ENCODE measurements at regions not wholly inside any gene's neighbourhood (a gene's known extent, or its start where the extent isn't known, plus 50 kb on each side); places are given as distances from the start of the nearest gene placed in this dataset.
"Not testable (repeated sequence)": the region's sequence is repeated elsewhere in the genome, so short reads cannot be mapped to it uniquely, and the experiment has no call there.

DNA sequence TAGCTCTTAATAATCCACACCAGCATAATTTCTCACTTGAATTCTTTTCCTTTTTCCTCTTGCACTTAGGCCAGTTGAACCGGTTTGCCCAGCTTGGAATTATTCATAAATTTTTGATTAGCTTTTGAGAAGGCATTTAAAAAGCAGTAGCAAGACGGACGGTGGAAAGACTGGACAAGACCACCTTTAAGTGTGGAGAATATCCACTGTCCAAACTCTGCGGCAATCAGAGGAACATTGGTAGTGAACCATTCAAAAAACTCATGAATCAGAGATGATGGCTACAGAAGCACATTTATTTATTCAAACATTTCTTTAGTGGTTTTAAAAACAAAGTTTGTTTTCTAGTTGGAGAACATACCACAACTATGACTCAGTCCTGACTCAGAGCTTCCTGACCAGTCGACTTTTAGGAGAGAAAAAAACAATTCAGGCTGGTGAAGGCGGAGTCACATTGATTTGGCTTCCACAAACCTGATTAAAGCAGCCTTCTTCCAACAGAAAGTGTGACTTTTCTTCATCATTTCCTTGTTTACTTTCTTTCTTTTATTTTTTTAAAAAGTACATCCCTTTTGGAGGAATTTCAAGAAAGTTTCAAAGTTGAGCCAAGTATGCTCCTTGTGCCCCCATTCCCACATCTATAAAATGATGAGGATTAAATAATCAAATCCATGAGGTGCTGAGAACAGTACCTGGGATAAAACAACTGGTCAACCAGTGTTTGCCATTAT, 128.8 kb downstream of the ADSS2 start:
- no peak for DNase-seq (ENCODE audit: low read depth)

DNA sequence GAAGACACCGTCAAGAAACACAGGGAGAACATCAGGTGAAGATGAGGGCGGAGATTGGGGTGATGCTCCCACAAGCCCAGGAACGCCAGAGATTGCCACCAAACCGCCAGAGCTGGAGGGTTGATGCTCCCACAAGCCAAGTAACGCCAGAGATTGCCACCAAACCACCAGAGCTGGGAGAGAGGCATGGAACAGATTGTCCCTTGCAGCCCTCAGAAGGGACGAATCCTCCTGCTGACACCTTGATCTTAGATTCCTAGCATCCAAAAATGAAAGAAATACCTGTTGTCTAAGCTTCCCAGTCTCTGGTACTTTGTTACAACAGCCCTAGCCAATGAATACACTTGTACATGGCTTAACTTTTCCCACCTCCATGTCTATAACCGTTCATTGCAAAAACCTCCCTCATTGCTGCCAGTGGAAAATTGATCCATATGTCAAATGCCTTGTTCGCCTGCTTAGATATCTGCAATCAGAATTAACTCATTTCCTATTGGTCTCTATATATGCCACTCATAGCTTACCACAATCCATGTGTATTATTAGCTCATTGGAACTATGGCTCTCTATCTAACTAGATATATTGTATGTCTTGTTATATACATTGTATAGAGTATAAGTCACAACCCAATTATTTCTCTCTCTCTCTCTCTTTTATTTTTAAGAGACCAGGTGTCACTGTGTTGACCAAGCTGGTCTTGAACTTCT, 127.4 kb downstream of the ADSS2 start:
- DNase-seq (ENCODE audit: low read depth), result no peak

DNA sequence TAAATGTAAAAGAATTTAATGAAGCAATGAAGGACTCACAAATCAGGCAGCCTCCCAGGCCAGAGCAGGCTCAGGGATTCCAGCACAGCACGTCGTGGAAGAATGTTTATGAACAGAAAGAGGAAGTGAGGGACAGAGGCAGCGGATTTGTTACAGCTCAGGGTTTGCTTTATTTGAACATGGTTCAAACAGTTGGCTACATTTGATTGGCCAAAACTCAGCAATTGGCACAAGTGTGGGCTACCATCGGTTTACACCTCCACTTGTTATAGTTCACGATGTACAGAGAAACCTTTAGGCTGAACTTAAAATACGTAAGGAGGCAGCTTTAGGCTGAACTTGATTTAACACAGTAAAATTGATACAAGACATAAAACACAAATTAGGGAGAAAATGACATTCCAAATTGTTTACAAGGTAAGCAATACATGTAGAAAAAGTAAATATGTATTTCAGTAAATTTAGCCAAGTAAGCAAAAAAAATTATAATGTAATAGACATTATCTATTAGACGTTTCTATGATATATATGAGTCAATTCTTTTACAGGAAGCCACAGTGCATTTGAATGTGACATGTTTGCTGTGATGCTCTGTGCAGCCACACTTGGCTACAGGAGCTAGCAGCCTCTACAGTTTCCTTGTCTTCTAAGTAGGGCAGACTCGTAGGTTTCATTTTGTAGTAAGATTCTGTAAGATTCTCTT, 126.5 kb downstream of the ADSS2 start:
- no peak for DNase-seq (ENCODE audit: low read depth)

DNA sequence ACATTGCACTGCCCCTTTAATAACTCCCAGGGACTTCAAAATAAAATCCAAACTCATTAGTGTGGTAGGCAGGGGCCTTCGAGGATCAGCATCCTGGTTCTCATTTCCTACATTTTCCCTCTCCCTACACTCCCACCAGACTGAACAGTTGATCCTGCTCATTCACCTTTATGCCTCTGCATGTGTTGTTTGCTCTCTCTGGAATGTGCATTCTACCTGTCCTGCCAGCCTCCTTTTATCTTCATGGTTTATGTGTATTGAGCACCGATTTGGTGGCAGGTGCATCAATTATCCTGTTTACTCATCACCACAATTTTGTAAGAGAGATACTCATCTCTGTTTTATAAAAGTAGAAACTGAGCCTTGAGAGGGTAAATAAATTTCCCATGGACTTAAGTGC, 125.0 kb downstream of the ADSS2 start:
- DNase-seq (ENCODE audit: low read depth), result no peak

DNA sequence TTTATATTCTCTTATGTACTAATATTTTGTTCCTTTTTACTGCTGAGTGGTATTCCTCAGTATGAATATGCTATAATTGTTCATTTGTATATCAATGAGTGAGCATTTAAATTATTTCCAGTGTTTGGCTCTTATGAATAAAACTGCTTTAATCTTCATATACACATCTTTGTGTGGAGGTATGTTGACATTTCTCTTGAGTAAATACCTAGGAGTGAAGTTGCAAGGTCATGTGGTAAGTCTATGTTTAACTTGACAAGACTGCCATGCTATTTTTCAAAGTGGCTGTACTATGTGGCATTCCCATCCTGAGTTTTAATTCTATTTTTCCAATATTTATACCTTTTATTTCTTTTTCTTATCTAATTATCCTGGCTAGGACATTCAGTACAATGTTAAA, 124.2 kb downstream of the ADSS2 start:
- DNase-seq (ENCODE audit: low read depth), result no peak

DNA sequence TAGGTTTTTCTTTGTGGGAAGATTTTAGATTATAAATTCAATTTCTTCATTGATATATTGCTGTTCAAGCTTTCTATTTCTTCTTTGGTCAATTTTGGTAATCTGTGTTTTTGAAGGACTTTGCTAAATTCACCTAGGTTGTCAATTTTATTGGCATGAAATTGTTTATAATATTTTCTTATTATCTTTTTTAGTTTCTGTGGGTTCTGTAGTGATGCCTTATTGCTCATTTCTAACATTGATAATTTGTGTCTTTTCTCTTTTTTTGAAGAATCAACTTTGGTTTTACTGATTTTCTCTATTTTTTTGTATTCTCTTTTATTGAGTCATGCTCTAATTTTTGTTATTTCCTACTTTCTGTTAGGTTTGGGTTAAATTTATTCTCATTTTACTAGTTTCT, 123.2 kb downstream of the ADSS2 start:
- DNase-seq (ENCODE audit: low read depth), result no peak

DNA sequence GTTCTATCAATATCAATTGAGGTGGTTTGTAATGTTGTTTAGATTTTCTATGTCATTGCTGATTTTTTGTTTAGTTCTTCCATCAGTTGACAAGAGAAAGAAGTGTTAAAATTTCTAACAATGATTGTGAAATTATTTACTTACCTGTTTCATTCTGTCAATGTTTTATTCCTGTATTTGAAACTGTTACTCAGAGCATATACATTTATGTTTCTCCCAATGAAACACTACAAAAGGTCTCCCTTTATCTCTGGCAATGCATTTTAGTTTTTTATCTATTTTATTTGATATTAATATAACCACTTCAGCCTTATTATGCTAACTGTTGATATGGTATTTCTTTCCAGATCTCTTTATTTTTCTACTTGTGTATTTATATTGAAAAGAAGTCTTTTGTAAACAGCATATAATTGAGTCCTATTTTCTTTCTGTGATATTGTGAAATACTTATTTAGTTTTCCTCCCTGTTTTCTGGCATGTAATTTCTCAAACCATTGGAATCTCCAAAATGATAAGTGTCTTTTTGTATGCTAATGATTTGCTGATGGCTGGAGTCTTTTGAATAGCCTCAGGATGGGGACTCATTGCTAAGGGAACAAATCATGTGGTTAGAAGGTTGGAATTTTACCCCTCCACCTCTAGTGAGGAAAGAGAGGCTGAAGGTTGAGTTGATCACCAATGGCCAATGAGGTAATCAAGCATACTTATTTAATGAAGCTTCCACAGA, 122.0 kb downstream of the ADSS2 start:
- DNase-seq (ENCODE audit: low read depth), result no peak

DNA sequence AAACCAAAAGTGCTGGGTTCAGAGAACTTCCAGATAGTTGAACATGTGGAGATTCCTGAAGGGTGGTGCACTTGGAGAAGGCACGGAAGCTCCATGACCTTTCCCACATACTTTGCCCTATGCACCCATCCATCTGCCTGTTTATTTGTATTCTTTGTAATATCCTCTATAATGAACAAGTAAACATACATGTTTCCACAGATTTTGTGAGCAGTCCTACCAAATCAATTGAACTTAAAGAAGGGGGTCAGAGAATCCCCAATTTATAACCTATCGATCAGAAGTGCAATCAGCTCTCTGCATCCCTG, 121.4 kb downstream of the ADSS2 start:
- DNase-seq (ENCODE audit: low read depth), result no peak

DNA sequence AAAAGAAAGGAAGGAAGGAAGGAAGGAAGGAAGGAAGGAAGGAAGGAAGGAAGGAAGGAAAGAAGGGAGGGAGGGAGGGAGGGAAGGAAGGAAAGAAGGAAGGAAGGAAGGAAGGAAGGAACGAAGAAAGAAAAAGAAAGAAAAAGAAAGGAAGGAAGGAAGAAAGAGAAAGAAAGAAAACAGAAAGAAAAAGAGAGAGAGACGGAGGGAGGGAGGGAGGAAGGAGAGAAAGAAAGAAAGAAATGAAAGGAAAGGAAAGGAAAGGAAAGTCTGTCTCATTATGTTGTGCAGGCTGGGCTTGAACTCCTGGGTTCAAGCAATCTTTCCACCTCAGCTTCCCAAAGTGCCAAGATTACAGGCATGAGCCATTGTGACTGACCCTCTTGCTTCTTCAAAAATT, 118.9 kb downstream of the ADSS2 start:
- DNase-seq (ENCODE audit: low read depth), result not testable (repeated sequence)

DNA sequence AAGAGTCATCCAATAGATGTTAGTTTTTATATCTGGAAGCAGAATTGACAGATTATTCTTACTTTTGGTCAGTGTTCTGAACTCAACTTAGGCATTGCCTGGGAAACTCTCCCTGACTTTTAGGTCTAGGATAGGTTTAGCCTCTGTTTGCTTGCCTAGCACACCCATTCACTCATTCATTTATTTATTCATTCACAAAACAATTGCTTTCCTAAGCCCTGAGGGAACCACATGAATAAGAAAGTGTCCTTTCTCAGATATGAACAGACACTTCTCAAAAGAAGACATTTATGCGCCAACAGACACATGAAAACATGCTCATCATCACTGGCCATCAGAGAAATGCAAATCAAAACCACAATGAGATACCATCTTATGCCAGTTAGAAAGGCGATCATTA, 117.4 kb downstream of the ADSS2 start:
- DNase-seq (ENCODE audit: low read depth), result not testable (repeated sequence)

DNA sequence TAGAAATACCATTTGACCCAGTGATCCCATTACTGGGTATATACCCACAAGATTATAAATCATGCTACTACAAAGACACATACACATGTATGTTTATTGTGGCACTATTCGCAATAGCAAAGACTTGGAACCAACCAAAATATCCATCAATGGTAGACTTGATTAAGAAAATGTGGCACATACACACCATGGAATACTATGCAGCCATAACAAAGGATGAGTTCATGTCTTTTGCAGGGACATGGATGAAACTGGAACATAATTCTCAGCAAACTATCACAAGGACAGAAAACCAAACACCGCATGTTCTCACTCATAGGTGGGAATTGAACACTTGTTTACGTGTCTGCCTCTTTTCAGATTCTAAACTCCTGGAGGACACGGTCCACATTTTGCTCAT, 116.9 kb downstream of the ADSS2 start:
- DNase-seq (ENCODE audit: low read depth), result not testable (repeated sequence)

DNA sequence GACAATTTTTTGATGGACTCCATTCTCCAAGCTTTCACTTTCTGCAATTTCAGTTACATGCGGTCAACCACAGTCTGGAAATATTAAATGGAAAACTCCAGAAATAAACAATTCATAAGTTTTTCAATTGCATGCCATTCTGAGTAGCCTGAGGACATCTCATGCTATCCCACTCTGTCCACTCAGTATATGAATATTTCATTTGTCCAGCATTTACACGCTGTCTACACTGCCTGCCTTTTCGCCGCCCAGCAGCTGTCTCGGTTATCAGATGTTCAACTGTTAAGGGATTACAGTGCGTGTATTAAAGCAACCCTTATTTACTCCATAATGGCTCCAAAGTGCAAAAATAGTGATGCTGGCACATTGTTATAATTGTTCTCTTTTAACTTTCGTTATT, 116.3 kb downstream of the ADSS2 start:
- DNase-seq (ENCODE audit: low read depth), result no peak

DNA sequence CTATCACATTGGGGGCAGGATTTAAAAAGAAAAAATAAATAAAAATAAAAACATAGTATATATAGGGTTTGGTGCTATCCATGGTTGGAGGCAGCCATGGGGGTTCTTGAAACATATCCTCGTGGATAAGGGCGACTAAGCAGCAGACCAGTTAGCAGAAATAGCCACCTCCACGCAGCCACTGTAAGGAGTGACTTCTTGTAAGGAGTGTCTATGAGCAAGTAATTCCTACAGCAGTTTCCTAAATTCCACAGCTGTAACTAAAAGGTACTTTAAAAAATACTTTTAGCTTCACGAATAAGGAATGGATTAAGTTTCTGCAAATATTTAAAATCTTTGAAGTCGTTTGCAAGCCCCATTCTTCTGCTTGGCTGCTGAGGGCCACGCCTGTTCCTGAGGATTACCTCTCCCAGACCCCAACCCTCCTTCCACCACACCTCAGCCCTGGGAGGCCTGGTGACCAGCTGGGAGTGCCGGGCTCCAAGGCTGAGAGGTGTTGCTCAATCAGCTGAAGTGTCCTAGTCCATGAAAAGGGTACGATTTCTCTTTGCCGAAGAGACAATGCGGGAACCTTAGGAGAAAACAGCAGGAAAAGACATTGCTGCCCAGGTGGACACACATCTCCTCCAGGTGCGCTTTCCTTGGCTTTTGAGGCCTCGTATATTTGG, 115.3 kb downstream of the ADSS2 start:
- DNase-seq (ENCODE audit: low read depth), result no peak

DNA sequence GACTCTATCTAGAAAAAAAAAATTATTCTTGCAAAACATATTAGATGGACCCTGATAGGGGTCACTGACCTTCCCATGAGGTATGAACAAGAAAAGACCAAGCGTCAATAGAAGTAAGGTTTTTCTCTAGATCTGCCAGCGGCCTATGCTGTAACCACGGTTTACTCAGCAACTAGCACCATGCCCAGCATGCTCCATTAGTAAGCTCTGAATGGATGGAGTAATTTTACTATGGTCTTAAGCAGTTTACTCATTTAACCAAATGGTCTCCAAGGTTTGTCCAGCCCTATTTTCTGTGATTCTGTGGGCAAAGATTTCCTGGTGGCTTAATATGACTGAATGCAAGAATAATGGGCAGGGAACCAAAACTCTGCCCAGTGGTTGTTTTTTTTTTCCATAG, 113.9 kb downstream of the ADSS2 start:
- DNase-seq (ENCODE audit: low read depth), result no peak

DNA sequence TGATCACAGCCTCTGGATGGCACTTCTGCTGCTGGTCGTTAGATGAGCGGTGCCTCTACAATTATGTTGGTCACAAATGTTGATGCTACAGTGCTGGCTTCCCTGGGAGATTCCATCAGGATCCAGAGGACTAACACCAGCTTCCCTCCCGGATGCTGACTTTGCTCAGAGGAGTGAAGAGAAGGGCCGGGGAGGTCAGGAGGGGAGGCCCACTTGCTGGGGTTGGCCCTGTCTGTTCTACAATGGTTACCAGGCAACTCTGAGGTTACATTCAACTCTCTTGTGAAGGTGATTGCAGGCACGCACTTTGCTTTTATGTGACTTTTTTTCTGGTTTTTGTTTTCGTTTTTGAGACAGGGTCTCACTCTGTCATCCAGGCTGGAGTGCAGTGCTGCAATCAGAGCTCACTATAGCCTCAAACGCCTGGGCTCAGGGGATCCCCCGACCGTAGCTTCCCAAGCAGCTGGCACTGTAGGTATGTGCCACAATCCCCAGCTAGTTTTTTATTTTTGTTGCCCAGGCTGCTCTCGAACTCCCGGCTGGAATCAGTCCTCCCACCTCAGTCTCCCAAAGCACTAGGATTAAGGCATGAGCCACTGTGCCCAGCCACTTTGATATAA, 112.5 kb downstream of the ADSS2 start:
- DNase-seq (ENCODE audit: low read depth), result no peak

DNA sequence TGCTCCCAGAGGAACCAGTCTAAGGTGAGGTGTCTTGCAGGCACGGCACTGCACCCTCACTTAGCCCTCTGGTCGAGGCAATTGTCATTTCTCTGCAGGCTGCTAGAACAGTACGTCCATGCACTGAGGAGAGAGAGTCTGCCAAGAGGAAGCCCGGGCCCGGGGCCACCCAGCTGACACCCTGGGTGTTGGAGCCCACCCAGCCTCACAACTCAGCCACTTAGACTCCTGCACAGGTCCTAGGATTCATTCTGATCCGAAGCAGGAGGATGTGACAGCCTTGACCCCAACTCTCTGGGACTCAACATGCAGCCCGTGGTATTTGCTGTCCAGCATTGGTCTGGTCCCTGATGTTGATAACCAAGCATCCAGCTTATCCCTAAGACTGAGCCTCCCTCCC, 111.9 kb downstream of the ADSS2 start:
- no peak for DNase-seq (ENCODE audit: low read depth)

DNA sequence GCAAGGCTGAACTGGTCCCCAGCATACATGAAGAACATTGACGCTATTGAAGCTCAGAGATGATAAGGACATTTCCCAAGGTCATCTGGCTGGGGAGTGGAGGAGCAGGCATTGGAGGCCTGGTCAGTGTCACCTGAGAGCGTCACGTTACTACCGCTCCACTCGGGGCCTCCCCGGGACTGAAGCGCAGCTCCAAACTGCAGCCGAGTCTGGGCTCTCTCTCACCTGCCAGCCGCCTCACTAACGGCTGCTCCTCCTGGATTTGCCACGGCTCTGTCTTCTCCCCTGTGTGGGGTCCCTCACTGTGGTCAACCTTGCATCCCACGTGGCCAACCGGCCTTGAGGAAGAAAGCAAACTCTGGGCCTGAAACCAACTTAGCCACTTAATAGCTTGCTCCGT, 111.3 kb downstream of the ADSS2 start:
- no peak for DNase-seq (ENCODE audit: low read depth)

DNA sequence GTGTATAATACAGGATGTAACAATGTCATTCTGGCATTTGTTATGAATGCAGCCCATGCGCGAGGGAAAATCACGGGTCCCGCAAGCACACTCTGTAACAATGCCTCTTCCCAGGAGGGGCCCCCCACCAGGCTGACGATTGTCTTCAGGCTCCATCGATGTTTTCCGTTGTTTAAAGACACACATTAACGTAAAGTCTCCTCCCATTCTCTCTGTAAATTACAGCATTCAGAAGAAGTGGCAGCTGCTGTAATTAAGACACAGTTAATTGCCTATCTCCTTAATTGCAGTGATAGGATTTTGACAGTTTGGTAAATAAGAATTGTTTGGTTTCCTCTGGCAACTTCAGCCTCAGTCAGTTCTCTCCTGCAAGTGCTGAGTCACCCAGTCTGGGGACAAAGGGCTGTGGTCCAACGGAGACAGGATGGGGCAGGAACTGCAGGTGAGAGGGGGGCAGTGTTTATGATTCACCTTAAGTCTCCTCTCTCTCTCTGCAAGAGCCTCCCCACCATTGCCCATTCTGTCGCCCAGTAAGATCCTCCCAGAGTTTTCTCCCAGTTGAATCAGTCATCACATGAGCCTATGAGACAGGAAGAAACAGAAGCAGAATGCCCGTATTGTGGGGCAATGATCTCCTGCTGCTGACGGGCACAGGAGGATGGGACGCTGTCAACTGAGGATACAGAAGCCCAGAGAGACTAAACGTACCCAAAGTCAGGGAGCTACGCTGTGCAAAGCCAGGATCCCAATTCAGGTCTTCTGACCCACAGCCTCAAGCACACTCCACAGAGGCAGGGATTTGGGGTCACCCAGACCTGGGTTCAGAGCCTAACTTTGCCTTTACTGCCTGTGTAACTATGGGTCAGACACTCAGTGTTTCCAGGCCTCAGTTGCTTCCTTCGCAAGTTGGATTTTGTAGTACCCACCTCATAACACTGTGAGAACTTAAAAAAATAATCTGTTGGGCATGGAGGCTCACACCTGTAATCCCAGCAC, 110.0 kb downstream of the ADSS2 start:
- DNase-seq (ENCODE audit: low read depth), result no peak

DNA sequence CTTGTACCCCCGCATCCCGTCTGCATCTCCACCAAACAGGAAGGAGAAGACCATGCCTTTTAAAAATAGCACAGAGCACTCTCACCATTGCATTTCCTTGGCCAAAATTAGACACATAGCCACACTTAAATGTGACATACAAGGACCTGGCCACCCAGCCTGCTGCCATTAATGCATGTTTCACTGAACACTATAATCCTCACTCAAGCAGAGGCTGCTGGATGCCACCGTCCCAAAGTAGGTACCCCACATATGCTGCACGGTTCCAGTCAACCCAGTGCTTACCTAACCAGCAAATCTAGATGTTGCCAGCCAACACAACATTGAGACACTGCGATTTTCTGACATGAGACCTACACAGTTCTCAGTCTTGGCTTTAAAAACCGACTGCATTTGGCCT, 107.7 kb downstream of the ADSS2 start:
- no peak for DNase-seq (ENCODE audit: low read depth)

DNA sequence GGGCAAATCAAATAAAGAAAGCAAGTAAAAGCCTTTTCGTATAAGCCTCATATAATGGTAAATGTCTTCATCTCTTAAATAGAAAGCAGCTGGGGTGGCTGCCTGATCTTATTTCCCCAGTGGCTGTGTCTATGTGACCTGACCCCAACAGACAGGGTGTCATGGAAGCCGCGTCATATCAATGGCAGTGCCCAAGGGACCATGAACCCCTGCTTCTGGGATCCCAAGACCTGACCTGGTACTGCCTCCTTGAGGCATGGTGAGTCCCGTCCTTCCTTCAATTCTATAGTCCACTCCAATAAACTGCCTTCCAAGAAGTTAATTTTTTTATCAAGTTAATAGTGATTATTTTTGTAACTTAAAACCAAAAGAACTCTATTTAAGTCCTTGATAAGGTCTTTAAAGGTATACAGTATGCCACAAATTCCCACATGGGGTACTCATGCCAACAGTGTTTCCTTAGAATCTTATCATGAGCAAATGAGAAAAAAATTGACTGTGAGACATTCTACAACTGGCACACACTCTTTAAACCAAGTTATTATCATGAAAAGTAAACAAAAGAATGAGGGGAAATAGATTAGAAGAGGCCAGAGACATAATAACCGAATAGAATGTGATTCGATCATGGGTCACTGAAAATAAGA, 104.6 kb downstream of the ADSS2 start:
- no peak for DNase-seq (ENCODE audit: low read depth)

Measured in T follicular helper cell (primary cell).